Type B pancreatic cell (in vitro differentiated cells): ENCODE measurements at regions not wholly inside any gene's neighbourhood (a gene's known extent, or its start where the extent isn't known, plus 50 kb on each side); places are given as distances from the start of the nearest gene placed in this dataset.
"Not testable (repeated sequence)": the region's sequence is repeated elsewhere in the genome, so short reads cannot be mapped to it uniquely, and the experiment has no call there.

Experiments used
- DNase-seq: peaks from one replicate; pipeline ENCODE4 v3.0.0; 2021; ENCODE audit warnings: mixed read lengths; ENCODE audit not compliant: unreplicated experiment; ENCODE audit errors: extremely low spot score
- H3K27ac Mint-ChIP-seq: 2 replicates; pipeline ENCODE4 v1.8.0; 2021; ENCODE audit warnings: mild to moderate bottlenecking, mixed read lengths
- H3K27me3 Mint-ChIP-seq: 2 replicates; pipeline ENCODE4 v1.8.0; 2021; ENCODE audit warnings: mixed read lengths
- H3K36me3 Mint-ChIP-seq: 2 replicates; pipeline ENCODE4 v1.8.0; 2021; ENCODE audit warnings: mixed read lengths
- H3K4me1 Mint-ChIP-seq: one replicate; pipeline ENCODE4 v1.8.0; 2021; ENCODE audit warnings: mixed read lengths; ENCODE audit not compliant: unreplicated experiment
- H3K4me3 Mint-ChIP-seq: 2 replicates; pipeline ENCODE4 v1.8.0; 2021; ENCODE audit warnings: mild to moderate bottlenecking, mixed read lengths
- H3K9me3 Mint-ChIP-seq: 2 replicates; pipeline ENCODE4 v1.8.0; 2021; ENCODE audit warnings: mixed read lengths
- TF ChIP-seq, protein P1 (sequence below): fragments of 200-600 bp; sonication (generic); conservative IDR thresholded peaks from 2 replicates; pipeline ENCODE4 v1.5.0; 2021; ENCODE audit warnings: antibody characterized with exemption, mild to moderate bottlenecking

DNA sequence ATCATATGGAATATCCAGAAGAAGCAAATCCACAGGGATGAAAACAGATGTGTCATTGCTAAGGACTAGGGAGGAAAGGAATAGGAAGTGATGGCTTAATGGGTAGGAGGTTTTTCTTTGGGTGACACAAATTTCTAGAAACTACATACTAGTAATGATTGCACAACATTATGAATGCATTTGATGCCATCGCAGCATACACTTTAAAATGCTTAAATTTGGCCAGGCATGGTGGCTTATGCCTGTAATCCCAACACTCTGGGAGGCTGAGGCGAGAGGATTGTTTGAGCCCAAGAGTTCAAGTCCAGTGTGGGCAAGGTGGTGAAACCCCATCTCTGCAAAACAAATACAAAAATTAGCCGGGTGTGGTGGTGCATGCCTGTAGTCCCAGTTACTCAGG lies 1370.8 kb downstream of the AACS start:
- H3K9me3 Mint-ChIP-seq = no peaks in the 10 kb centered on the region

DNA sequence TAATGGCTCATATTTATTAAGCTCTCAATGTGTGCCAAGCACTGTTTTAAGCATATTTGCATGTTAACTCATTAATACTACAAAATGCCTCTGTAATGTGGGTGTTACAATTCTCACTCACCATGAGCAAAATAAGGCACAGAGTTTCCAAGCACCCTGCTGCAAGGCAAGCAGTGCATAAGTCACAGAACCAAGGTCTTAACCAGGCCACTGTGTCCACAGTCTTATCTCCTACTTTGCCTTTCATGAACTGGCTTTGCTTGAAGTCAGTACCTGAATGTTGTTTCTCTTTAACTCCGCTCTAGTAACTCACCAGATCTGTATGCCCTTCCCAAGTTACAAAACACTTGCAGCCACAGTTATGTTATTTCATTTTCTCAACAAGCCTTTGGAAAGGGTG lies 1372.7 kb downstream of the AACS start:
- Mint-ChIP-seq H3K27me3 (no peaks in the 10 kb centered on the region), H3K4me3 (no peak overlapping the region), H3K36me3 (no peaks in the 10 kb centered on the region)

More for the DNA sequence above, 1370.8 kb downstream of the AACS start:
- DNase-seq = no peak
- no peaks in the 10 kb centered on the region for H3K36me3 Mint-ChIP-seq
- no peaks in the 10 kb centered on the region for H3K27me3 Mint-ChIP-seq
- TF ChIP-seq, protein P1, sequence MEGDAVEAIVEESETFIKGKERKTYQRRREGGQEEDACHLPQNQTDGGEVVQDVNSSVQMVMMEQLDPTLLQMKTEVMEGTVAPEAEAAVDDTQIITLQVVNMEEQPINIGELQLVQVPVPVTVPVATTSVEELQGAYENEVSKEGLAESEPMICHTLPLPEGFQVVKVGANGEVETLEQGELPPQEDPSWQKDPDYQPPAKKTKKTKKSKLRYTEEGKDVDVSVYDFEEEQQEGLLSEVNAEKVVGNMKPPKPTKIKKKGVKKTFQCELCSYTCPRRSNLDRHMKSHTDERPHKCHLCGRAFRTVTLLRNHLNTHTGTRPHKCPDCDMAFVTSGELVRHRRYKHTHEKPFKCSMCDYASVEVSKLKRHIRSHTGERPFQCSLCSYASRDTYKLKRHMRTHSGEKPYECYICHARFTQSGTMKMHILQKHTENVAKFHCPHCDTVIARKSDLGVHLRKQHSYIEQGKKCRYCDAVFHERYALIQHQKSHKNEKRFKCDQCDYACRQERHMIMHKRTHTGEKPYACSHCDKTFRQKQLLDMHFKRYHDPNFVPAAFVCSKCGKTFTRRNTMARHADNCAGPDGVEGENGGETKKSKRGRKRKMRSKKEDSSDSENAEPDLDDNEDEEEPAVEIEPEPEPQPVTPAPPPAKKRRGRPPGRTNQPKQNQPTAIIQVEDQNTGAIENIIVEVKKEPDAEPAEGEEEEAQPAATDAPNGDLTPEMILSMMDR = no peak
- no peaks in the 10 kb centered on the region for H3K4me1 Mint-ChIP-seq
- H3K27ac Mint-ChIP-seq = no peak overlapping the region
- H3K4me3 Mint-ChIP-seq = no peak overlapping the region

DNA sequence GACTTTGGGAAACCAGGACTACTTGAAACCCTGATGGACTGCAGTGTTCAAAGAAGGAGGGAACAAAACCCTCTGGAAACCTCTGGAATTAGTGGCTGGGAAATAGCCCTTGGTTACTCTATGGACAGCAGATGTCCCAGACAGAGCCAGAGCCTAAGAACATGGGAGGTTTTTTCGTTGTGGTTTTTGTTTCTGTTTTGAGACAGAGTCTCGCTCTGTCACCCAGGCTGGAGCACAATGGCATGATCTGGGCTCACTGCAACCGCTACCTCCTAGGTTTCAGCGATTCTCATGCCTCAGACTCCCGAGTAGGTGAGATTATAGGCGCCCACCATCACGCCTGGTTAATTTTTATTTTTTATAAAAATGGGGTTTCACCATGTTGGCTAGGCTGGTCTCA lies 1378.7 kb downstream of the AACS start:
- no peaks in the 10 kb centered on the region for H3K36me3 Mint-ChIP-seq
- peaks cover 5% of the 10 kb centered on the region for H3K27me3 Mint-ChIP-seq
- no peak overlapping the region for H3K4me3 Mint-ChIP-seq
- H3K9me3 Mint-ChIP-seq = no peaks in the 10 kb centered on the region
- no peak overlapping the region for H3K27ac Mint-ChIP-seq
- no peaks in the 10 kb centered on the region for H3K4me1 Mint-ChIP-seq
- TF ChIP-seq, protein P1 = no peak
- no peak for DNase-seq

More for the DNA sequence above, 1372.7 kb downstream of the AACS start:
- no peaks in the 10 kb centered on the region for H3K9me3 Mint-ChIP-seq
- TF ChIP-seq, protein P1 = no peak
- H3K27ac Mint-ChIP-seq = no peak overlapping the region
- DNase-seq = no peak
- no peaks in the 10 kb centered on the region for H3K4me1 Mint-ChIP-seq

DNA sequence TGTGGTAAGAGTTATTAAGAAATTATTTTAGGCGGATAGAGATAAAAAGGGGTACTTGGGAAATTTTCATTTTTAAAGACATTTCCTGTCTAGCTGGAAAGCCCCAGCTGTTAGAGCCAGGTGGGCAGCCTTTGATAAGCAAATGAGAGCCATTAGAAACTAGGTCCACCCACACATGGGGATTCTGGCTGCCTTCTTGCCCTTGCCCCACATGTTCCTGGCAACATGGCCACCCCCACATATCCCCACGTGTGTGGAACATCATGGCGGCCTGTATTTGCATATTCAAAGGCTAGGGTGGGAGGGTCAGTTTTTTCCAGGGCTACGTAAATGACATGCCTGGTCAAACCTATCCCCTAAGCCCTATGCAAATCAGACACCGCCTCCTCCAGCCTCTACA lies 1382.1 kb downstream of the AACS start:
- DNase-seq = no peak
- TF ChIP-seq, protein P1 = no peak
- Mint-ChIP-seq H3K4me3 (no peak overlapping the region), H3K27me3 (peaks cover 5% of the 10 kb centered on the region), H3K4me1 (no peaks in the 10 kb centered on the region), H3K27ac (no peak overlapping the region), H3K36me3 (no peaks in the 10 kb centered on the region), H3K9me3 (no peaks in the 10 kb centered on the region)

DNA sequence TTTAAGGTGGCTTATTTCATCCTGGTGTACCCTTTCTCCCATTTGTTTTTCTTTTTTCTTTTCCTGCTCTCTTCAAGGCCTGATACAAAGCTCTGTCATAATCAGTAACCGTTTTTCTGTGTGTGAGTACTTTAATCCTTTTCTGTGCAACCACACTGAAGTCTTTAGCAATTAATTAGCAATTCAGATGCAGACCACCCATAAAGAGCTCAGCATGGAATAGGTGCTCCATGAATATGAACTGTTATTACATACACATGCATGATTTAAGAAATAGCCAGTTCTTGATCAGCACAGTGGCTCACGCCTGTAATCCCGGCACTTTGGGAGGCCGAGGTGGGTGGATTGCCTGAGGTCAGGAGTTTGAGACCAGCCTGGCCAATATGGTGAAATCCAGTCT lies 1386.6 kb downstream of the AACS start:
- Mint-ChIP-seq H3K27me3 (no peaks in the 10 kb centered on the region), H3K36me3 (no peaks in the 10 kb centered on the region), H3K9me3 (no peaks in the 10 kb centered on the region), H3K4me3 (no peak overlapping the region), H3K27ac (no peak overlapping the region), H3K4me1 (peaks cover 4% of the 10 kb centered on the region)
- no peak for DNase-seq
- TF ChIP-seq, protein P1 = no peak

DNA sequence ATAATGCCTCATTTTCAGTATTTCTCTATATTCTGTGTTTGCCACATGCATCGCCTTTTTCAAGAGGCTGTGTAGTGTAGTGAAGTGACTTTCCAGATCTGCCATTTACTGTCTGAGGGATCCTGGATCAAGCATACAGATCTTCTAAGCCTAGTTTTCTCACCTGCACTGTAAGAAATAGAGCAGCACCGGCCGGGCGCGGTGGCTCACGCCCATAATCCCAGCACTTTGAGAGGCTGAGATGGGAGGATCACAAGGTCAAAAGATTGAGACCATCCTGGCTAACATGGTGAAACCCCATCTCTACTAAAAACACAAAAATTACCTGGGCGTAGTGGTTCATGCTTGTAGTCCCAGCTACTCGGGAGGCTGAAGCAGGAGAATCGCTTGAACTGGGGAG lies 1387.5 kb downstream of the AACS start:
- not testable (repeated sequence) for H3K27me3 Mint-ChIP-seq, H3K9me3 Mint-ChIP-seq

More for the DNA sequence above, 1387.5 kb downstream of the AACS start:
- not testable (repeated sequence) for H3K4me3 Mint-ChIP-seq, H3K4me1 Mint-ChIP-seq, DNase-seq, H3K27ac Mint-ChIP-seq, H3K36me3 Mint-ChIP-seq
